ENCODE measurements at regions not wholly inside any gene's neighbourhood (a gene's known extent, or its start where the extent isn't known, plus 50 kb on each side); places are given as distances from the start of the nearest gene placed in this dataset.

- TF ChIP-seq, protein P1, sequence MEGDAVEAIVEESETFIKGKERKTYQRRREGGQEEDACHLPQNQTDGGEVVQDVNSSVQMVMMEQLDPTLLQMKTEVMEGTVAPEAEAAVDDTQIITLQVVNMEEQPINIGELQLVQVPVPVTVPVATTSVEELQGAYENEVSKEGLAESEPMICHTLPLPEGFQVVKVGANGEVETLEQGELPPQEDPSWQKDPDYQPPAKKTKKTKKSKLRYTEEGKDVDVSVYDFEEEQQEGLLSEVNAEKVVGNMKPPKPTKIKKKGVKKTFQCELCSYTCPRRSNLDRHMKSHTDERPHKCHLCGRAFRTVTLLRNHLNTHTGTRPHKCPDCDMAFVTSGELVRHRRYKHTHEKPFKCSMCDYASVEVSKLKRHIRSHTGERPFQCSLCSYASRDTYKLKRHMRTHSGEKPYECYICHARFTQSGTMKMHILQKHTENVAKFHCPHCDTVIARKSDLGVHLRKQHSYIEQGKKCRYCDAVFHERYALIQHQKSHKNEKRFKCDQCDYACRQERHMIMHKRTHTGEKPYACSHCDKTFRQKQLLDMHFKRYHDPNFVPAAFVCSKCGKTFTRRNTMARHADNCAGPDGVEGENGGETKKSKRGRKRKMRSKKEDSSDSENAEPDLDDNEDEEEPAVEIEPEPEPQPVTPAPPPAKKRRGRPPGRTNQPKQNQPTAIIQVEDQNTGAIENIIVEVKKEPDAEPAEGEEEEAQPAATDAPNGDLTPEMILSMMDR (conservative IDR thresholded peaks at IDR 0.05; ENCODE audit: low read depth, low read length): no peak
- no peak overlapping the region for H3K4me3 ChIP-seq (ENCODE audit: low read depth, low read length)
- DNase-seq (ENCODE audit: low read depth): no peak
Measured at GRCh38 chr9:17871213-17871890, 292.5 kb downstream of the SH3GL2 start.

- DNase-seq (ENCODE audit: low read depth): no peak
- TF ChIP-seq, protein P1 (conservative IDR thresholded peaks at IDR 0.05; ENCODE audit: low read depth, low read length): no peak
- H3K4me3 ChIP-seq (ENCODE audit: low read depth, low read length): no peak overlapping the region
Measured at GRCh38 chr9:17875886-17876285, 297.0 kb downstream of the SH3GL2 start.

DNA sequence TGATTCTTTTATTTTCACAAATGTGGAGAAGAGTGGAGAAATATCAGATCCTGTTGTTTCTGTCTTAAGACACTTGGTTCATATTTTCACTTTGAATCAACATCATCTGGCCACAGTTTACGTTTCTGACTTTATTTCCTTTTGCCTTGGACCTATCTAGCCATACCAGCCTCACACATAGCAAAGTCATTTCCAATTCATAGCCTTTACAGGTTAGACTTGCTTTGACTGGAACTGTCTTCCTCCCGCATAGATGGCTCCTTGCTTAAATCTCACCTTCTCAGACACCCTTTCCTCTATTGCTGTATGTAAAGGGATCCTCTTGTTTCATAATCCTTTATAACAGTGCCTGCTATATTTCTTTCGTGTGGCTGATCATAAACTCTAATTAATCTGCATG is 297.8 kb downstream of the SH3GL2 start:
- TF ChIP-seq, protein P1 (conservative IDR thresholded peaks at IDR 0.05; ENCODE audit: low read depth, low read length): no peak
- no peak overlapping the region for H3K4me3 ChIP-seq (ENCODE audit: low read depth, low read length)
- DNase-seq (ENCODE audit: low read depth): no peak

- no peak overlapping the region for H3K4me3 ChIP-seq (ENCODE audit: low read depth, low read length)
- no peak for DNase-seq (ENCODE audit: low read depth)
- TF ChIP-seq, protein P1 (conservative IDR thresholded peaks at IDR 0.05; ENCODE audit: low read depth, low read length): no peak
Measured at GRCh38 chr9:17878810-17879370, 300.0 kb downstream of the SH3GL2 start.

DNA sequence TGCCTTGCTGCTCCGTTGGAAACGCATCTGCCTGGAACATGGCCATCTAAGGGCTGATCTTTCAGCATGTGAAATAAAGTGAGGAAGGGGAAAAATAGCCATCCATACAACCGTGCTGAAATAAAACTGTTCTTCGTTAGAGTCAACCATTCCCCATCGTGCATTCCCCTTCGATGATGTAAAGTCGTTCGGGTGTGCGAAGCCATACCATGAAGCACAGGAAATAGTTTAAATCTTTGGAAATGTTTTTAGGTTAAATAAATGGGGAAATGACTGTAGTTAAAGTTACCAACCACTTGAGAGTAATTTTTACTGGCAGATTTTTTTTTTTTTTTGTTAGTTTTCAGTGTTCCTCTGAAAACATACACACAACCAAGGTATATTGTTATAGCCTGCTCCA is 302.5 kb downstream of the SH3GL2 start:
- TF ChIP-seq, protein P1 (conservative IDR thresholded peaks at IDR 0.05; ENCODE audit: low read depth, low read length): no peak
- no peak for DNase-seq (ENCODE audit: low read depth)
- no peak overlapping the region for H3K4me3 ChIP-seq (ENCODE audit: low read depth, low read length)

DNA sequence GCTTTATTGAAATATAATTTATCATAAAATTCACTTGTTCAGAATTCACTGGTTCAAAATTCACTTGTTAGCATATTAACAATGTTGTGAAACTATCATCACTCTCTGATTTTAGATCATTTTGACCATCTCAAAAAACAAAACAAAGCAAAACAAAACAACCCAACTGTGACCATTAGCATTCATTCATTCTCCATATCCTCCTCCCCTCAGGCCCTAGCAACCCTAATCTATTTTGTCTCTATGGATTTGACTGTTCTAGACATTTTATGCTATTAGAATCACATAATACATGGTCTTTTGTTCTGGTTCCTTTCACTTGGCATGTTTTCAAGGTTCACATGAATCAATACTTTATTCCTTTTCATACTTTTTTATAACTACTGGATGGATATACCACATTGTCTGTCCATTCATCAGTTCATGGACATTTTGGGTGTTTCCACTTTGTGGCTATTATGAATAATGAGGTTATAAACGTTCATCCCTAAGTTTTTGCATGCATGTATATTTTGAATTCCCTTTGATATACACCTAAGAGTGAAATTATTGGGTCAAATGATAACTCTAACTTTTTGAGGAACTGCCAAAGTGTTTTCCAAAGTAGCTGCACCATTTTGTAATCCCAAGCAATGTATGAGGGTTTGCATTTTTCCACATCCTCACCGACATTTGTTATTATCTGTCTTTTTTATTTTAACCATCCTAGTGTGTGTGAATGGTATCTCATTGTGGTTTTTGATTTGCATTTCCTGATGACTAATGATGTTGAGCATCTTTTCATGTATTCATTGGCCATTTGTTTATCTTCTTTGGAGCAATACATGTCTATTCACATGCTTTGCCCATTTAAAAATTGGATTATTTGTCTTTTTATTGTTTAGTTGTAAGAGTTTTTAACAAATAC is 304.1 kb downstream of the SH3GL2 start:
- H3K4me3 ChIP-seq (ENCODE audit: low read depth, low read length): no peak overlapping the region
- no peak for DNase-seq (ENCODE audit: low read depth)
- TF ChIP-seq, protein P1 (conservative IDR thresholded peaks at IDR 0.05; ENCODE audit: low read depth, low read length): no peak

Data from choroid plexus epithelial cell (primary cell).